IPS-18a (cell line): ENCODE measurements at regions not wholly inside any gene's neighbourhood (a gene's known extent, or its start where the extent isn't known, plus 50 kb on each side); places are given as distances from the start of the nearest gene placed in this dataset.

Experiments used
- H3K27ac ChIP-seq: one replicate; pipeline ENCODE4 v1.5.1; 2013; ENCODE audit warnings: low read length
- H3K27me3 ChIP-seq: one replicate; pipeline ENCODE4 v1.6.1; 2013; ENCODE audit warnings: mild to moderate bottlenecking, low read length; ENCODE audit not compliant: control insufficient read depth, insufficient read depth
- H3K36me3 ChIP-seq: one replicate; pipeline ENCODE4 v1.6.1; 2013; ENCODE audit warnings: low read depth, low read length; ENCODE audit not compliant: control insufficient read depth
- H3K4me1 ChIP-seq: one replicate; pipeline ENCODE4 v1.6.1; 2013; ENCODE audit warnings: low read depth, low read length; ENCODE audit not compliant: control insufficient read depth
- H3K4me3 ChIP-seq: one replicate; pipeline ENCODE4 v1.5.1; 2013; ENCODE audit warnings: low read length
- H3K9ac ChIP-seq: one replicate; pipeline ENCODE4 v1.6.1; 2013; ENCODE audit warnings: mild to moderate bottlenecking, low read length, moderate library complexity
- H3K9me3 ChIP-seq: one replicate; pipeline ENCODE4 v1.6.1; 2013; ENCODE audit warnings: low read depth, low read length; ENCODE audit not compliant: control insufficient read depth

GRCh38 chr20:63112491-63113219 is 103.3 kb downstream of the YTHDF1 start:
- Histone ChIP-seq H3K27me3 (peaks cover 29% of the 10 kb centered on the region), H3K27ac (no peak overlapping the region), H3K4me1 (no peaks in the 10 kb centered on the region), H3K36me3 (no peaks in the 10 kb centered on the region), H3K4me3 (no peak overlapping the region), H3K9ac (no peak overlapping the region), H3K9me3 (no peaks in the 10 kb centered on the region)

GRCh38 chr20:63108247-63108646 is 101.5 kb upstream of the BHLHE23 start:
- Histone ChIP-seq H3K27me3 (peaks cover 4% of the 10 kb centered on the region), H3K9ac (no peak overlapping the region), H3K36me3 (no peaks in the 10 kb centered on the region), H3K9me3 (no peaks in the 10 kb centered on the region), H3K4me1 (no peaks in the 10 kb centered on the region), H3K4me3 (no peak overlapping the region), H3K27ac (no peak overlapping the region)

- H3K27me3 ChIP-seq, result peaks cover 10% of the 10 kb centered on the region
- H3K4me1 ChIP-seq, result no peaks in the 10 kb centered on the region
- H3K9ac ChIP-seq, result no peak overlapping the region
- no peaks in the 10 kb centered on the region for H3K36me3 ChIP-seq
- no peak overlapping the region for H3K4me3 ChIP-seq
- H3K27ac ChIP-seq, result no peak overlapping the region
- no peaks in the 10 kb centered on the region for H3K9me3 ChIP-seq
These were observed 100.9 kb upstream of the BHLHE23 start for GRCh38 chr20:63107449-63108200.

- Histone ChIP-seq H3K27me3 (peaks cover 17% of the 10 kb centered on the region), H3K36me3 (no peaks in the 10 kb centered on the region), H3K9ac (no peak overlapping the region), H3K9me3 (no peaks in the 10 kb centered on the region), H3K4me1 (no peaks in the 10 kb centered on the region), H3K27ac (no peak overlapping the region), H3K4me3 (no peak overlapping the region)
These were observed 100.1 kb upstream of the BHLHE23 start for GRCh38 chr20:63106765-63107448.

GRCh38 chr20:63106108-63106764 is 99.5 kb upstream of the BHLHE23 start:
- H3K36me3 ChIP-seq, result no peaks in the 10 kb centered on the region
- no peaks in the 10 kb centered on the region for H3K9me3 ChIP-seq
- H3K27me3 ChIP-seq, result peaks cover 23% of the 10 kb centered on the region
- no peak overlapping the region for H3K9ac ChIP-seq
- no peaks in the 10 kb centered on the region for H3K4me1 ChIP-seq
- no peak overlapping the region for H3K27ac ChIP-seq
- H3K4me3 ChIP-seq, result no peak overlapping the region

GRCh38 chr20:63105211-63106107 is 98.7 kb upstream of the BHLHE23 start:
- no peak overlapping the region for H3K9ac ChIP-seq
- peaks cover 3% of the 10 kb centered on the region for H3K4me1 ChIP-seq
- no peaks in the 10 kb centered on the region for H3K9me3 ChIP-seq
- H3K36me3 ChIP-seq, result no peaks in the 10 kb centered on the region
- H3K4me3 ChIP-seq, result no peak overlapping the region
- H3K27me3 ChIP-seq, result peaks cover 31% of the 10 kb centered on the region
- H3K27ac ChIP-seq, result no peak overlapping the region

GRCh38 chr20:63104312-63105181 is 97.8 kb upstream of the BHLHE23 start:
- Histone ChIP-seq H3K27ac (no peak overlapping the region), H3K4me3 (no peak overlapping the region), H3K36me3 (no peaks in the 10 kb centered on the region), H3K9ac (no peak overlapping the region), H3K9me3 (no peaks in the 10 kb centered on the region), H3K27me3 (peaks cover 40% of the 10 kb centered on the region), H3K4me1 (peaks cover 4% of the 10 kb centered on the region)

GRCh38 chr20:63103402-63104311 is 96.9 kb upstream of the BHLHE23 start:
- no peaks in the 10 kb centered on the region for H3K9me3 ChIP-seq
- H3K27me3 ChIP-seq, result peaks cover 49% of the 10 kb centered on the region
- no peak overlapping the region for H3K4me3 ChIP-seq
- peaks cover 4% of the 10 kb centered on the region for H3K4me1 ChIP-seq
- no peak overlapping the region for H3K27ac ChIP-seq
- no peaks in the 10 kb centered on the region for H3K36me3 ChIP-seq
- H3K9ac ChIP-seq, result no peak overlapping the region

- H3K4me1 ChIP-seq, result peaks cover 4% of the 10 kb centered on the region
- H3K36me3 ChIP-seq, result no peaks in the 10 kb centered on the region
- H3K9me3 ChIP-seq, result no peaks in the 10 kb centered on the region
- peaks cover 54% of the 10 kb centered on the region for H3K27me3 ChIP-seq
- H3K4me3 ChIP-seq, result peak overlapping the region; percentile 13
- no peak overlapping the region for H3K9ac ChIP-seq
- H3K27ac ChIP-seq, result no peak overlapping the region
These were observed 96.1 kb upstream of the BHLHE23 start for GRCh38 chr20:63102721-63103375.
